Activated CD8-positive, alpha-beta memory T cell treated with anti-CD3 and anti-CD28 coated beads, Interleukin-2, amount 10 ng/mL, durations not matched to agents 7 days and 5 days (primary cell): ENCODE measurements at regions not wholly inside any gene's neighbourhood (a gene's known extent, or its start where the extent isn't known, plus 50 kb on each side); places are given as distances from the start of the nearest gene placed in this dataset.

Experiments
- ATAC-seq: fragments of 150-1000 bp; cut with Tn5 transposase; one replicate; pipeline ENCODE4 v1.10.0; 2021; ENCODE audit warnings: moderate library complexity
- CTCF ChIA-PET: fragments of 350-600 bp; sonication (Branson Sonifier 250); formaldehyde crosslinking; loops from one replicate; lab custom pipeline; 2021; ENCODE audit warnings: antibody characterized with exemption; lab: Charles Lee
- DNase-seq: peaks from one replicate; pipeline ENCODE4 v3.0.0-alpha.2; 2020
- H3K27ac Mint-ChIP-seq: one replicate; pipeline ENCODE4 v1.8.0; 2021; ENCODE audit warnings: mild to moderate bottlenecking, mixed read lengths
- H3K27me3 Mint-ChIP-seq: one replicate; pipeline ENCODE4 v1.8.0; 2021; ENCODE audit warnings: mixed read lengths
- H3K36me3 Mint-ChIP-seq: one replicate; pipeline ENCODE4 v1.8.0; 2021; ENCODE audit warnings: mild to moderate bottlenecking, mixed read lengths
- H3K4me1 Mint-ChIP-seq: one replicate; pipeline ENCODE4 v1.8.0; 2021; ENCODE audit warnings: mixed read lengths
- H3K4me3 Mint-ChIP-seq: one replicate; pipeline ENCODE4 v1.8.0; 2021; ENCODE audit warnings: mild to moderate bottlenecking, moderate library complexity, mixed read lengths
- H3K9me3 Mint-ChIP-seq: one replicate; pipeline ENCODE4 v1.8.0; 2022; ENCODE audit warnings: low read depth, mixed read lengths

DNA sequence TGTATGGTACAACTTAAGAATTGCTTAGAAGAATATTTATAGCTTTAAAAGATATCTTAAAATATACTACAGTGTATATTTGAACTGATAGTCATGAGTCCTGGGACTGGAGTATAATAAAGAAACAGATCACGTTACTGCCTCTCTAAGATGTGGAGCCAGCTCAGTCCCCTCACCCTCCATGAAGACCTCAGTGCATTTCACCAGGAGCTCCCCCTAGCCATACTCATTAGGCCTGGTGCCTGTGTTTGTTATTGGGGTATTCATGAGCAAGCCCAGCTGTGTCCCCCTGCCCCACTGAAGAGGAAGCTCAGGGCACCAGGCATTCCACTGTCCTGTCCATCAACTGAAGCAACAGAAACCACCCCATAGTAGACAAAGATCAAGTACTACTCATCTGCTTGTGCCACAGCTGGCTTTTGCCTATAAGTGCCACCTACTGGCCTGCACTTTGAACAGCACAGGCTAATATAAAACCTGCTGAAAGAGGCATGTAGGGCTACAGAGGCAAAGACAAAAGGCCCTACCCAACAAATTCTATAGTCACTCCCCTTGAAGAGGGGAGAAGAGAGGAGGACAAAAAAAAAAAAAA is 850.2 kb upstream of the NUDT12 start:
- Mint-ChIP-seq H3K27ac (no peak overlapping the region), H3K4me3 (no peak overlapping the region), H3K4me1 (no peaks in the 10 kb centered on the region), H3K9me3 (no peaks in the 10 kb centered on the region), H3K27me3 (no peaks in the 10 kb centered on the region), H3K36me3 (no peaks in the 10 kb centered on the region)
- no peak for DNase-seq
- no peak for ATAC-seq
- CTCF ChIA-PET = no interaction called here

DNA sequence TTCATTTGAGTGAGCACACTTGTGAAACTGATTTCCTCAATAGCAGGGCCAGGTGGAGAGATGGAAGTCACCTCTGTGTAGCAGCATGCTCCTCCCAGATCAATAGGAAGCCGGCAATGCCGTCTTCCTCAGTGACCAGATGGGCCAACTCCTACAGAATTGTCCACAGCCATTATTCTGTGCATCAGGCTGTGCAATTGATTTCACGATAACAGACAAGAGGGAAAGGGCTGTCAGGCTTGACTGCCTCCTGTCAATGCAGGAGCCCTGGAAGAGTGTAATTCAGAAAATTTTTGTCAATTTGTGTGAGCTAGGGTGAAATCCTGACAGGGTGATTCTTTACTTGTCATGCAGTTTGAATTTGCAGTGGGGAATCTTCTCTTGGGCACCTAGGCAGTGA is 838.4 kb upstream of the NUDT12 start:
- H3K36me3 Mint-ChIP-seq = no peaks in the 10 kb centered on the region
- CTCF ChIA-PET = no interaction called here
- H3K4me3 Mint-ChIP-seq = no peak overlapping the region
- no peak for ATAC-seq
- H3K9me3 Mint-ChIP-seq = peaks cover 13% of the 10 kb centered on the region
- no peak overlapping the region for H3K27ac Mint-ChIP-seq
- H3K27me3 Mint-ChIP-seq = no peaks in the 10 kb centered on the region
- no peaks in the 10 kb centered on the region for H3K4me1 Mint-ChIP-seq
- DNase-seq = no peak

DNA sequence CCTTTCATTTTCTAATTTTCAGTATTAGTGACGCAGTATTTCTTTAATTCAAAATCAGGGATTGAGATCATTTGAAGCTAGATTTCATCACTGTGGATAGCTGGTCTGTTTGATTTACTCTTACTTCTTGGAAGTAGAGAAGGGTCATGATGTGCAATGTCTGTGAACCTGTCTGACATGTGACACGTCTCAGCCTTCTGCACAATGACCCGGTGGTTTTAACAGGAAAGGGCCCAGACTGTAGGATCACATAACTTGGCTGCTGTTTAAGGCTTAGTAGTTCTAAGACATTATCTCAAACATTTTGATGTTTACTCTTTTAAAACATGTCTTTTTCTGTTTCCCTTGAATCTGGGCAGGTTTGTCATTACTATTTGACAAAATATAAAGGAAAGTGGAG is 823.3 kb upstream of the NUDT12 start:
- DNase-seq (no peak), ATAC-seq (no peak)
- Mint-ChIP-seq H3K4me3 (no peak overlapping the region), H3K27ac (no peak overlapping the region), H3K27me3 (no peaks in the 10 kb centered on the region), H3K9me3 (peaks cover 19% of the 10 kb centered on the region), H3K36me3 (no peaks in the 10 kb centered on the region), H3K4me1 (no peaks in the 10 kb centered on the region)
- CTCF ChIA-PET = no interaction called here

DNA sequence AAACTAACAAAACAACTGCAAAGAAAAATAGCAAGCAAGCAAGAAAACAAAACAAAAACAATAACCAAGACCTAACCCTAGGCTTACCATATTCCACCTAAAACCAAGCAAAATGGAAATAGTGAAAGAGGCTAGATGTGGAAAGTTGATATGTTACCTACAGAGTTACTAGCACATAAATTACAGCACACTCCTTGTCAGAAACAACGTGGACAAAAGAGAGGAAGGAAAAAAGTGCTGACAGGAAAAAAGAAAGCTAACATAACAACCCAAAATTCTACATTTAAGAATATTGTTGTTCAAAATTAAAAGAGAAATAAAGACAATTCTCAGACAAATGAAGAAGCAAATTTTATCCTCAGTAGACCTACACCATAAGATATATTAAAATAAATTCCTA is 812.8 kb upstream of the NUDT12 start:
- no peak overlapping the region for H3K4me3 Mint-ChIP-seq
- no peaks in the 10 kb centered on the region for H3K27me3 Mint-ChIP-seq
- DNase-seq = no peak
- H3K4me1 Mint-ChIP-seq = no peaks in the 10 kb centered on the region
- H3K9me3 Mint-ChIP-seq = peaks cover 3% of the 10 kb centered on the region
- no peak for ATAC-seq
- CTCF ChIA-PET = no interaction called here
- H3K27ac Mint-ChIP-seq = no peak overlapping the region
- no peaks in the 10 kb centered on the region for H3K36me3 Mint-ChIP-seq

DNA sequence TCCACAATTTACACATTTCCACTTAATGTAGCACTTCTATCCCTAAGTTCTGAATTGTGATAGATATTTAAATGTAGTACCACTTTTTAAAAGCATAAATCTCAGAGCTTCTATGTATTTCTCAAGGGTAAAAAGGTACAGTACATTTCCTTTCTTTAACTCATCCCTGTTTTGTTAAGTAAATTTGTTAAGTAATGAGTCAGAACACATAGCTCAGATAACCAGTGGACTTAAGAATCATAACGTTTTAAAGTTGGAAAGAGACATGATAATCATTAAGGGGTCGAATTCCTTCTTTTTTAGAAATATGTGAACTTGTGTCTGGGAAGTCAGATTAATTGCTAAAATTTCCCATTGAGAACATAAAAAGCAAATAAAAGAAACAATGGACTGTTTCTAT is 810.2 kb upstream of the NUDT12 start:
- Mint-ChIP-seq H3K27me3 (no peaks in the 10 kb centered on the region), H3K9me3 (peaks cover 7% of the 10 kb centered on the region), H3K4me1 (no peaks in the 10 kb centered on the region), H3K36me3 (no peaks in the 10 kb centered on the region), H3K4me3 (no peak overlapping the region), H3K27ac (no peak overlapping the region)
- ATAC-seq = no peak
- CTCF ChIA-PET = no interaction called here
- DNase-seq = no peak

DNA sequence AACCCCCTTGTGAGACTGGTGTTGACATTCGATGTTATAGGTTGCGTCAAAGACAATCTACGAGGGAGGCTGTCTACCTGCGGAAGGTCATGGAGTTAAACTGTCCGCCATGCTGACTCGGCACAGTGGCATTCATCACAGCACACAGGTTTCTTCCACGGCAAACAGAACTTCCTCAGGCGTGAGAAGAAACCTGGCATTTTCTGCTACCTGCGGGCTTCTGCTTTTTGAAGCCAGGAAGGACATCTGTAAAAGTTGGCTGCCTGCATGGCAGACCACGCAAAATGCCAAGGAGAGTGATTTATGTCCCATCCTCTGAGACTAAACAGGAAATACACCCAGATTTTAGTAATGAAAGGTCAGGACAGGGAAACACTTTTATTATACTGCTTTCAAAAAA is 809.8 kb upstream of the NUDT12 start:
- Mint-ChIP-seq H3K9me3 (peaks cover 7% of the 10 kb centered on the region), H3K4me3 (no peak overlapping the region), H3K36me3 (no peaks in the 10 kb centered on the region), H3K27ac (no peak overlapping the region), H3K4me1 (no peaks in the 10 kb centered on the region), H3K27me3 (no peaks in the 10 kb centered on the region)
- CTCF ChIA-PET = no interaction called here
- DNase-seq (no peak), ATAC-seq (no peak)

DNA sequence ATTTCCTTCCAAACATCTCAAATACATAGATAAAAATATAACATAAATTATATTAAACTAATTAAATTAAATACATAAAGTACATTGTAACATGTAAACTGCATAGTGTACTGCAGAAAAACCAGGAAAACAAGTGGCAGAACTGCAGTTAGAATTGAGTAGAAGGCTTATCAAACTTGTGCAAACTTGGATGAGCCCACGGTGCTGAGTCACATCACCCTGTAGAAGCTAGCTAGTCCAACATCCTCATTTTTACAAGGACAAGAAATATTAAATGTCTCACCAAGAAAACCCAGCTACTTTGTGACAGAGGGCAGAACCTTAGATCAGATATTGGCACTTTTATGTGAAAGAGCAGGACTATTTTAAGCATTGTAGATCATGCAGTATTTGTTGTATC is 807.9 kb upstream of the NUDT12 start:
- H3K4me1 Mint-ChIP-seq = no peaks in the 10 kb centered on the region
- no peak overlapping the region for H3K4me3 Mint-ChIP-seq
- no peak overlapping the region for H3K27ac Mint-ChIP-seq
- H3K36me3 Mint-ChIP-seq = no peaks in the 10 kb centered on the region
- DNase-seq (no peak), ATAC-seq (no peak)
- no peaks in the 10 kb centered on the region for H3K27me3 Mint-ChIP-seq
- H3K9me3 Mint-ChIP-seq = peaks cover 7% of the 10 kb centered on the region
- CTCF ChIA-PET = no interaction called here

DNA sequence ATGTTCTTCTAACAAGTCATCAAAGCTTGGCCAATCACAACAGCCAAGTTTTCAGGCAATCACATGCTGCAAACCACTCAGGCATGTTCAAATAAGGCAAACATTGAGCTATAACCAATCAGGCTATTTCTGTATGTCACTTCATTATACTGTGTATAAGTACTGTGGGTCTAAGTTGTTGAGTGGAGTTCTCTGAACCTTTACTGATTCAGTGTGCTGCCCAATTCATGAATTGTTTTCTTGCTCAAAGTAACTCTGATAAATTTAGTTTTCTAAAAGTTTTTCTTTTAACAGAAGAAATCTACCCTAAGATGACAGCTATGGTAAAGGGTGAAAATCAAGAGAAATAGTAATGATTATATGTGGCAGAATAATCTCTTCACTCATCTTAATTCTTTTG is 805.4 kb upstream of the NUDT12 start:
- H3K4me1 Mint-ChIP-seq = no peaks in the 10 kb centered on the region
- no peaks in the 10 kb centered on the region for H3K36me3 Mint-ChIP-seq
- H3K27me3 Mint-ChIP-seq = no peaks in the 10 kb centered on the region
- CTCF ChIA-PET = no interaction called here
- ATAC-seq = no peak
- H3K4me3 Mint-ChIP-seq = no peak overlapping the region
- H3K9me3 Mint-ChIP-seq = peaks cover 3% of the 10 kb centered on the region
- no peak for DNase-seq
- H3K27ac Mint-ChIP-seq = no peak overlapping the region

DNA sequence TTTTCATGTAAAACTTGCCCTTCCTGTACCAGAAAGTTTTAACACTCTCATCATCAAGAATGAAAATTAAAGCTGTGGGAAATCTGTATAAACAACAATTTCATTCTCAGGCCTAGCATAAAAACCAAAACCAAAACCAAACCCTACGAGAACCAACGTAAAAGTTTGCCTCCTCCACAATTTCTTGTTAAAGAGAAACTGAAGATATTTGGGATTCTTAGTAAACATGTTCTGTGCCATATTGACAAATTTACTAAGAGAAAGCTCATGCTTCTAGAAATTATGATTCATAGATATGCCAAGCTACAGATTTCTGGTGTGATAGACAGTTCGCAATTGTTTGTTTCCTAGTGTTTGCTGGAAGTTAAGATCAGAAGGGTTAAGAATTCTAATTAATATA is 801.0 kb upstream of the NUDT12 start:
- H3K36me3 Mint-ChIP-seq = no peaks in the 10 kb centered on the region
- no peak overlapping the region for H3K4me3 Mint-ChIP-seq
- no peak for DNase-seq
- no peak for ATAC-seq
- H3K27me3 Mint-ChIP-seq = no peaks in the 10 kb centered on the region
- H3K4me1 Mint-ChIP-seq = no peaks in the 10 kb centered on the region
- CTCF ChIA-PET = no interaction called here
- no peak overlapping the region for H3K27ac Mint-ChIP-seq
- H3K9me3 Mint-ChIP-seq = no peaks in the 10 kb centered on the region

DNA sequence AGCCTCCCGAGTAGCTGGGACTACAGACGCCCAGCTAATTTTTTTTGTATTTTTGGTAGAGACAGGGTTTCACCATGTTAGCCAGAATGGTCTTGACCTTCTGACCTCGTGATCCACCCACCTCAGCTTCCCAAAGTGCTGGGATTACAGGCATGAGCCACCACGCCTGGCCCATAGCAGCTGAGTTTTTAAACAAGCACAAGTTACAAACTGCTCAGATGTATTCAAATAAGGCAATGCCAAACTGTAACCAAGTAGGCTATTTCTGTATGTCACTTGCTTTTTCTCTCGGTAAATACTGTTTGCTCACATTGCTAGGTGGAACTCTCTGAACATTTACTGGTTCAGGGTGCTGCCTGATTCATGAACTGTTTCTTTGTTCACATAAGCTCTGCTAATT is 799.3 kb upstream of the NUDT12 start:
- Mint-ChIP-seq H3K27ac (no peak overlapping the region), H3K36me3 (no peaks in the 10 kb centered on the region), H3K9me3 (no peaks in the 10 kb centered on the region), H3K4me1 (no peaks in the 10 kb centered on the region), H3K27me3 (no peaks in the 10 kb centered on the region), H3K4me3 (no peak overlapping the region)
- CTCF ChIA-PET = no interaction called here
- no peak for ATAC-seq
- no peak for DNase-seq

DNA sequence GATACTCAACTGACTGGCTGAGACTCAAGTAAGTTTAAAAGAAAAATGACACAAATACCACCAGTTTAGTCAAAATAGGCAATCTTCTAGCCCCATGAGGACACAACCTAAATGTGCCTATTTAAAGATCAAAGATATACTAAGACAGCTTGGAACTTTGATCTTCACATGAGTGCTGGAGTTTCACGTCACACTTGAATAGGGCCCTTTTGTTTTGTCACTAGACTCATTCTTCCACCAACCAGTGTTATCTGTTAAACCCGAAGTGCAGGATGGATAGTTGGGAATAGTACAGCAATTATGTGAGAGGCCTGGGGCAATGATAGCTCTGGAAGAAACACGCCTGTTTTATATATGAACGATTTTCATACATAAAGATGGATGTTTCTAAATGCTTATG is 792.8 kb upstream of the NUDT12 start:
- ATAC-seq = no peak
- H3K4me3 Mint-ChIP-seq = no peak overlapping the region
- H3K27ac Mint-ChIP-seq = no peak overlapping the region
- CTCF ChIA-PET = no interaction called here
- peaks cover 5% of the 10 kb centered on the region for H3K9me3 Mint-ChIP-seq
- H3K27me3 Mint-ChIP-seq = no peaks in the 10 kb centered on the region
- no peaks in the 10 kb centered on the region for H3K4me1 Mint-ChIP-seq
- no peaks in the 10 kb centered on the region for H3K36me3 Mint-ChIP-seq
- DNase-seq = no peak

DNA sequence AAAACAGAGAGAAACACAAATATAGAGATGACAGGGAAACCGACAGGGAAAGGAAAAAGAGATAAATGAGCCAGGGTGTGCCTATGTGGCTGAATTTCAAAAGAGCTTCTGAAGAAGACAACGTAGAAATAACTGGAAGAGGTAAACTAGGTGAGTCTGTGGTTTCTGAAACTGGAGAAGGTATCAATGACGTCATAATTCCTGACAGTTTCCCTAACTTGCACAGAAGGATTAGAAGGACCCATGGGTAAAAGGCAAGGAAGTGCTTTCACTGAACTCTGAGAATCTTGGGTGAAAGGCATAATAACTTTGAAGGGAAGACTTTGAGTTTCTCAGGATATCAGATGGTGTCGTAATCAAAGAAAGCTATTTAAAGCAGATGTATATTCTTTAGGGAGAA is 790.8 kb upstream of the NUDT12 start:
- H3K4me3 Mint-ChIP-seq = no peak overlapping the region
- CTCF ChIA-PET = no interaction called here
- H3K27me3 Mint-ChIP-seq = no peaks in the 10 kb centered on the region
- no peak for ATAC-seq
- H3K36me3 Mint-ChIP-seq = no peaks in the 10 kb centered on the region
- H3K9me3 Mint-ChIP-seq = peaks cover 7% of the 10 kb centered on the region
- no peak for DNase-seq
- no peak overlapping the region for H3K27ac Mint-ChIP-seq
- no peaks in the 10 kb centered on the region for H3K4me1 Mint-ChIP-seq

DNA sequence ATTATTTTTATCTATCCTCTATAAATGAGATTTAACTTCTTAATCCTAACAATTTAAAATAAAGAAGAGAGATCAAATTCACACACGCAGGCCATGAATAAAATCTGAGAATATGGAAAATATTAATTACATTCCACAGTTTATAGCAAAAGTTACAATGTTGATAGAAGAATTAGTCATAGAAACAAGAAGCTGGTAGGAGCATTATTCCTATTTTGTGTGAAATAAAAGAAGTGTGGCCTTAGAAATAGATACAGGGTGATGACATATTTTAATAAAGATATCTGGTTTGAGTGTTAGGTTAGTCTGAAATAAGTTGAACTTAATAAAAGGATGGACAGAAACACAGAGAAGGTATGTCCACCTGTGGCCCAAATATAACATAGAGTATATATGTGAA is 790.4 kb upstream of the NUDT12 start:
- CTCF ChIA-PET = no interaction called here
- Mint-ChIP-seq H3K4me1 (no peaks in the 10 kb centered on the region), H3K36me3 (no peaks in the 10 kb centered on the region), H3K4me3 (no peak overlapping the region), H3K9me3 (peaks cover 7% of the 10 kb centered on the region), H3K27me3 (no peaks in the 10 kb centered on the region), H3K27ac (no peak overlapping the region)
- DNase-seq = no peak
- no peak for ATAC-seq

DNA sequence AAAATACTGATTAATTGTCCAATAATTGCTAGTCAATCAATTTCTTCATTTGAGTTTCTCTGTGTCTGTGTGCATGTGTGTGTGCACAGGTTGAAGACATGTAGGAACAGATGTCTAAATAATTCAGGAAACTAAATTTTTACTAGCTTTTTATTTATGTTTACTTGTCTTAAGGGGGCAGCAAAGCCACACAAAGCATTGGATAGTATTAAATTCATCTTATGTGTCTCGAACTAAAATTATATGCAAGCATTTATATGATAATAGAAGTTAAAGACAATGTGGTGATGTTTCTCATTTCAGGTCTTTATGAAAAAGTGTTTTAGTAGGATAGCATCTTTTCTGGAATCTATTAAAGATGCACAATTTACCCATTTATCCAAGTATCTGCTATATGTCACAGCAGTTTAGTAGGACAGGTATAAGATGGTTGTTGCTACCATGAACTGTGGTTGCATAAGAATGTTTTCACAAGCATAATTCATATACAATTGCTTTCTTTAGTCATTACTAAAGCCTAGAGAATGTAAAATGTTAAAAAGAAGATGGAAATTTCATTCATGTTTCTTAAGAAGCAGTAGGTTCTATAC is 784.6 kb upstream of the NUDT12 start:
- Mint-ChIP-seq H3K9me3 (peaks cover 2% of the 10 kb centered on the region), H3K4me3 (no peak overlapping the region), H3K36me3 (no peaks in the 10 kb centered on the region), H3K4me1 (no peaks in the 10 kb centered on the region), H3K27ac (no peak overlapping the region), H3K27me3 (no peaks in the 10 kb centered on the region)
- CTCF ChIA-PET = no interaction called here
- DNase-seq = no peak
- no peak for ATAC-seq
